A673 (cell line): ENCODE measurements at regions not wholly inside any gene's neighbourhood (a gene's known extent, or its start where the extent isn't known, plus 50 kb on each side); places are given as distances from the start of the nearest gene placed in this dataset.

Experiments used
- BruUV-seq: library from RNA; stranded (reverse); fragments of 400-500 nt; replicated peaks from 2 replicates; lab custom pipeline; 2021; lab: Mats Ljungman, UMichigan
- CTCF ChIA-PET: fragments of 300-600 bp; sonication (Branson Sonifier 250); formaldehyde crosslinking; loops from one replicate; lab custom pipeline; 2022; ENCODE audit warnings: antibody characterized with exemption; lab: Charles Lee
- POLR2A ChIA-PET: fragments of 300-600 bp; sonication (Branson Sonifier 250); formaldehyde crosslinking; loops from one replicate; lab custom pipeline; 2022; ENCODE audit warnings: antibody characterized with exemption; ENCODE audit not compliant: low non-redundant PET; lab: Charles Lee
- DNase-seq: peaks from one replicate; pipeline ENCODE4 v3.0.0-alpha.2; 2015; ENCODE audit warnings: low spot score
- H3K27ac ChIP-seq: fragments of 200-600 bp; sonication (generic); 2 replicates; pipeline ENCODE4 v1.5.1; 2016; ENCODE audit warnings: mixed run types, low read depth, mild to moderate bottlenecking, mixed read lengths, antibody characterized with exemption, low read length; ENCODE audit not compliant: poor library complexity, severe bottlenecking
- H3K27me3 ChIP-seq: fragments of 200-600 bp; sonication (generic); replicated peaks from 2 replicates; pipeline ENCODE4 v1.6.1; 2017; ENCODE audit warnings: mixed run types, low read depth, mild to moderate bottlenecking, mixed read lengths, antibody characterized with exemption, low read length; ENCODE audit not compliant: insufficient read depth, poor library complexity
- H3K36me3 ChIP-seq: fragments of 200-600 bp; sonication (generic); 2 replicates; pipeline ENCODE4 v1.6.1; 2016; ENCODE audit warnings: mixed run types, mild to moderate bottlenecking, mixed read lengths, antibody characterized with exemption, low read length; ENCODE audit not compliant: insufficient read depth, poor library complexity, severe bottlenecking
- H3K4me1 ChIP-seq: fragments of 200-600 bp; sonication (generic); 2 replicates; pipeline ENCODE4 v1.6.1; 2017; ENCODE audit warnings: mixed run types, mild to moderate bottlenecking, mixed read lengths, antibody characterized with exemption, low read length; ENCODE audit not compliant: insufficient read depth, poor library complexity, severe bottlenecking
- H3K4me3 ChIP-seq: fragments of 200-600 bp; sonication (generic); 2 replicates; pipeline ENCODE4 v1.5.1; 2016; ENCODE audit warnings: low read depth, mixed run types, mild to moderate bottlenecking, mixed read lengths, low read length; ENCODE audit not compliant: poor library complexity, severe bottlenecking
- H3K9me3 ChIP-seq: fragments of 200-600 bp; sonication (generic); 2 replicates; pipeline ENCODE4 v1.6.1; 2016; ENCODE audit warnings: mixed run types, low read depth, mild to moderate bottlenecking, mixed read lengths, antibody characterized with exemption, low read length; ENCODE audit not compliant: poor library complexity, severe bottlenecking
- CTCF ChIP-seq: fragments of 300-800, 200-600 bp; sonication (generic); conservative IDR thresholded peaks from 2 replicates; pipeline ENCODE4 v1.5.1; 2017; ENCODE audit warnings: low read depth, mild to moderate bottlenecking, antibody characterized with exemption, low read length, moderate library complexity, mixed read lengths
- EZH2 ChIP-seq: fragments of 200-600 bp; sonication (generic); IDR thresholded peaks from 2 replicates; pipeline ENCODE4 v1.6.1; 2017; ENCODE audit warnings: borderline replicate concordance, low read depth, mild to moderate bottlenecking, mixed read lengths, antibody characterized with exemption, low read length; ENCODE audit not compliant: poor library complexity, severe bottlenecking
- intact Hi-C: fragments of 100-400 bp; cut with micrococcal nuclease; formaldehyde crosslinking; loops from one replicate; pipeline ENCODE4 v1.10.0; 2022; ENCODE audit not compliant: unreplicated experiment

GRCh38 chr18:47603158-47603557 lies 327.3 kb downstream of the SMAD2 start:
- H3K9me3 ChIP-seq = no peaks in the 10 kb centered on the region
- POLR2A ChIA-PET = no interaction called here
- no peak for DNase-seq
- CTCF ChIA-PET = no interaction called here
- H3K4me3 ChIP-seq = no peak overlapping the region
- TF ChIP-seq EZH2 (no peak), CTCF (no peak)
- H3K36me3 ChIP-seq = no peaks in the 10 kb centered on the region
- BruUV-seq = no TSS peak
- intact Hi-C loops = no loop called here
- no peak overlapping the region for H3K27ac ChIP-seq
- peaks cover 28% of the 10 kb centered on the region for H3K27me3 ChIP-seq
- no peaks in the 10 kb centered on the region for H3K4me1 ChIP-seq

- POLR2A ChIA-PET = no interaction called here
- intact Hi-C loops = no loop called here
- no peaks in the 10 kb centered on the region for H3K4me1 ChIP-seq
- H3K27me3 ChIP-seq = peaks cover 32% of the 10 kb centered on the region
- no peak for DNase-seq
- CTCF ChIA-PET = no interaction called here
- H3K9me3 ChIP-seq = no peaks in the 10 kb centered on the region
- BruUV-seq = no TSS peak
- TF ChIP-seq EZH2 (no peak), CTCF (no peak)
- no peak overlapping the region for H3K4me3 ChIP-seq
- H3K27ac ChIP-seq = no peak overlapping the region
- no peaks in the 10 kb centered on the region for H3K36me3 ChIP-seq
Measured at GRCh38 chr18:47602273-47602897, 328.1 kb downstream of the SMAD2 start.

- POLR2A ChIA-PET = no interaction called here
- TF ChIP-seq EZH2 = no peak
- Histone ChIP-seq H3K9me3 (no peaks in the 10 kb centered on the region), H3K4me3 (no peak overlapping the region), H3K4me1 (no peaks in the 10 kb centered on the region), H3K27ac (no peak overlapping the region), H3K27me3 (peaks cover 36% of the 10 kb centered on the region), H3K36me3 (no peaks in the 10 kb centered on the region)
- no peak for DNase-seq
- CTCF ChIA-PET = no interaction called here
- BruUV-seq = no TSS peak
- intact Hi-C loops = no loop called here
Measured at GRCh38 chr18:47601581-47602272, 328.7 kb downstream of the SMAD2 start.
